ENCODE measurements at regions not wholly inside any gene's neighbourhood (a gene's known extent, or its start where the extent isn't known, plus 50 kb on each side); places are given as distances from the start of the nearest gene placed in this dataset.

DNA sequence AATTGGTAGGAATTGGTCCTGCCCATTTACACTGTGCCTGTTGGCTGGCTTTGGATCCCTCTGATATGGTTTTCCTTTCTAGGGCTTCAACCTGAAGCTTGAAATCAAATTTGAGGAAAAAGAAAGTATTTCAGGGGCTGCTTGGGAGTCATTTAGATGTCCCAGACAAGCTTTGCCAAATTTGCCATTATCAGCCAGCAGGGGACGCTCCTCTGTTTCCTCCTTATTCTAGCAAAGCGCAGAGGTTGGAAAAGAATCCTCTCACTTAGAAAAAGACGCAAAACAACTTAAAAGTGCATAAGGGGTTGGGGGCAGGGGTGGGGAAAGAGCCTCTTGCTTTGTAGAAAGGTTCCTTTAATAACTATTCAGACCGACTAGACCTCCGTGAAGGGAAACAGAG lies 1211.1 kb upstream of the PCDH20 start:
- H3K36me3 Mint-ChIP-seq (ENCODE audit: low read depth), result no peaks in the 10 kb centered on the region
- peaks cover 28% of the 10 kb centered on the region for H3K9me3 Mint-ChIP-seq
- H3K4me1 Mint-ChIP-seq (ENCODE audit: low read depth), result no peaks in the 10 kb centered on the region
- TF ChIP-seq, protein P1, sequence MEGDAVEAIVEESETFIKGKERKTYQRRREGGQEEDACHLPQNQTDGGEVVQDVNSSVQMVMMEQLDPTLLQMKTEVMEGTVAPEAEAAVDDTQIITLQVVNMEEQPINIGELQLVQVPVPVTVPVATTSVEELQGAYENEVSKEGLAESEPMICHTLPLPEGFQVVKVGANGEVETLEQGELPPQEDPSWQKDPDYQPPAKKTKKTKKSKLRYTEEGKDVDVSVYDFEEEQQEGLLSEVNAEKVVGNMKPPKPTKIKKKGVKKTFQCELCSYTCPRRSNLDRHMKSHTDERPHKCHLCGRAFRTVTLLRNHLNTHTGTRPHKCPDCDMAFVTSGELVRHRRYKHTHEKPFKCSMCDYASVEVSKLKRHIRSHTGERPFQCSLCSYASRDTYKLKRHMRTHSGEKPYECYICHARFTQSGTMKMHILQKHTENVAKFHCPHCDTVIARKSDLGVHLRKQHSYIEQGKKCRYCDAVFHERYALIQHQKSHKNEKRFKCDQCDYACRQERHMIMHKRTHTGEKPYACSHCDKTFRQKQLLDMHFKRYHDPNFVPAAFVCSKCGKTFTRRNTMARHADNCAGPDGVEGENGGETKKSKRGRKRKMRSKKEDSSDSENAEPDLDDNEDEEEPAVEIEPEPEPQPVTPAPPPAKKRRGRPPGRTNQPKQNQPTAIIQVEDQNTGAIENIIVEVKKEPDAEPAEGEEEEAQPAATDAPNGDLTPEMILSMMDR (IDR thresholded peaks at IDR 0.05), result 0 out of 2 replicates have a peak, but pooled peaks have one; percentile 21
- no peak for DNase-seq
- no peak overlapping the region for H3K27ac Mint-ChIP-seq
- no peaks in the 10 kb centered on the region for H3K27me3 Mint-ChIP-seq (ENCODE audit: insufficient read depth)
- no peak overlapping the region for H3K4me3 Mint-ChIP-seq

DNA sequence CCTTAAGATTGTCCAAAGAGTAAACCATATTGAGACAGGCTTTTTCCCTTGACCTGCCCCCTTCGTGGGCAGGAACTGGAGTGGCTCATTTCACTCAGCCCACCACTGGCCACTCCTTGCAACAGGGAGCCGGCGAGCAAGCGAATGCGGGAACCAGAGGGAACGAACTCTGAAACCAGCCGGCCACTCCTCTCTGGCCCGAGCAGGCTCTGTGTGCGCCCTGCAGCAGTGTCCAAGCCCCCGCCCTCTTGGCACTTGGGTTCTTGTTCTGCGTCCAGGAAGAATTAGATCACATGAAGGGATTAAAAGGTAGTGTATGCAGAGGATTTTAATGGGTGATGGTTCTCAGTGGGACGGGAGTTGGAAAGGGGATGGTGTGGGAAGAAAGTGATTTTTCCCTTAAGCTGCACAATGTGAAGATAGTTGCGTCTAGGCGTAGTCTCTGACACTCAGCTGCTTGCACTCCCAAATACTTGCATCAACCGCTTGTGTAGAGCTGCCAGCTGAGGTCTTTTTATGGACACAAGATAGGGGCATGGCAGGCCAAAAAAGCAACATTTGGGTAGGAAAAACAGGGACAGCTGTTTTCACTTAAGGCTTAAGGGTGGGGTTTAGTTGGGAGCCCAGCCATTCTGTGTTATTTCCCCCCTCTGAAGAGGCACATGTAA lies 1209.7 kb upstream of the PCDH20 start:
- H3K27ac Mint-ChIP-seq, result no peak overlapping the region
- no peaks in the 10 kb centered on the region for H3K4me1 Mint-ChIP-seq (ENCODE audit: low read depth)
- peaks cover 35% of the 10 kb centered on the region for H3K9me3 Mint-ChIP-seq
- H3K4me3 Mint-ChIP-seq, result no peak overlapping the region
- H3K27me3 Mint-ChIP-seq (ENCODE audit: insufficient read depth), result no peaks in the 10 kb centered on the region
- no peak for DNase-seq
- TF ChIP-seq, protein P1 (IDR thresholded peaks at IDR 0.05), result no peak
- H3K36me3 Mint-ChIP-seq (ENCODE audit: low read depth), result no peaks in the 10 kb centered on the region

- H3K4me3 Mint-ChIP-seq, result no peak overlapping the region
- H3K36me3 Mint-ChIP-seq (ENCODE audit: low read depth), result no peaks in the 10 kb centered on the region
- H3K27me3 Mint-ChIP-seq (ENCODE audit: insufficient read depth), result no peaks in the 10 kb centered on the region
- TF ChIP-seq, protein P1 (IDR thresholded peaks at IDR 0.05), result no peak
- peaks cover 35% of the 10 kb centered on the region for H3K9me3 Mint-ChIP-seq
- H3K4me1 Mint-ChIP-seq (ENCODE audit: low read depth), result no peaks in the 10 kb centered on the region
- no peak overlapping the region for H3K27ac Mint-ChIP-seq
- DNase-seq, result no peak
These were observed 1198.2 kb upstream of the PCDH20 start for GRCh38 chr13:62613819-62614218.

DNA sequence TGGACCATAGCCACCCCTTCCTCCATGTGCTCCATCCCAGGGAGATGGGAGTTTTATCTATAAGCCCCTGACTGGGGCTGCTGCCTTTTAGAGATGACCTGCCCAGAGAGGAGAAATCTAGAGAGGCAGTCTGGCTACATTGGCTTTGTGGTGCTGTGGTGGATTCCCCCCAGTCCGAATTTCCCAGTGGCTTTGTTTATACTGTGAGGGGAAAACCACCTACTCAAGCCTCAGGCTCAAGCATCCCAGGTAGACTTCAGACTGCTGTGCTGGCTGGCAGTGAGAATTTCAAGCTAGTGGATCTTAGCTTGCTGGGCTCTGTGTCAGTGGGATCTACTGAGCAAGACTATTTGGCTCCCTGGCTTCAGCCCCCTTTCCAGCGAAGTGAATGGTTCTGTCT lies 1195.7 kb upstream of the PCDH20 start:
- H3K36me3 Mint-ChIP-seq (ENCODE audit: low read depth), result no peaks in the 10 kb centered on the region
- peaks cover 55% of the 10 kb centered on the region for H3K9me3 Mint-ChIP-seq
- no peaks in the 10 kb centered on the region for H3K27me3 Mint-ChIP-seq (ENCODE audit: insufficient read depth)
- H3K4me1 Mint-ChIP-seq (ENCODE audit: low read depth), result no peaks in the 10 kb centered on the region
- H3K4me3 Mint-ChIP-seq, result no peak overlapping the region
- no peak for DNase-seq
- TF ChIP-seq, protein P1 (IDR thresholded peaks at IDR 0.05), result no peak
- H3K27ac Mint-ChIP-seq, result no peak overlapping the region

GRCh38 chr13:62598708-62599107 lies 1183.1 kb upstream of the PCDH20 start:
- TF ChIP-seq, protein P1 (IDR thresholded peaks at IDR 0.05), result no peak
- H3K36me3 Mint-ChIP-seq (ENCODE audit: low read depth), result no peaks in the 10 kb centered on the region
- H3K4me3 Mint-ChIP-seq, result no peak overlapping the region
- H3K27ac Mint-ChIP-seq, result no peak overlapping the region
- H3K27me3 Mint-ChIP-seq (ENCODE audit: insufficient read depth), result no peaks in the 10 kb centered on the region
- peaks cover 29% of the 10 kb centered on the region for H3K9me3 Mint-ChIP-seq
- H3K4me1 Mint-ChIP-seq (ENCODE audit: low read depth), result no peaks in the 10 kb centered on the region
- DNase-seq, result no peak
